Endothelial cell of umbilical vein (primary cell): ENCODE measurements at regions not wholly inside any gene's neighbourhood (a gene's known extent, or its start where the extent isn't known, plus 50 kb on each side); places are given as distances from the start of the nearest gene placed in this dataset.

Experiments used
- BruUV-seq: library from RNA; stranded (reverse); fragments of 400-500 nt; replicated peaks from 2 replicates; lab custom pipeline; 2021; lab: Mats Ljungman, UMichigan
- CTCF ChIA-PET: fragments of 300-600, 350-600 bp; sonication (Branson Sonifier 250); formaldehyde crosslinking; loops from one replicate; lab custom pipeline; 2021; ENCODE audit warnings: antibody characterized with exemption, inconsistent platforms; lab: Charles Lee
- POLR2A ChIA-PET: fragments of 300-600, 350-600 bp; sonication (Branson Sonifier 250); formaldehyde crosslinking; loops from one replicate; lab custom pipeline; 2021; ENCODE audit warnings: antibody characterized with exemption, inconsistent platforms; lab: Charles Lee
- DNase-seq: peaks from one replicate; pipeline ENCODE4 v3.0.0-alpha.2; 2011; ENCODE audit warnings: low read depth, low spot score
- FAIRE-seq: peaks from 2 replicates; lab custom pipeline; 2011; peaks lifted over from hg19 to GRCh38; lab: Jason Lieb, UNC
- H2AFZ ChIP-seq: 2 replicates; pipeline ENCODE4 v1.6.0; 2012; ENCODE audit warnings: low read depth, low read length, control low read depth, inconsistent platforms
- H3K27ac ChIP-seq: 2 replicates; pipeline ENCODE4 v1.5.1; 2011; ENCODE audit warnings: low read depth, mild to moderate bottlenecking, control low read depth, low read length, moderate library complexity; ENCODE audit not compliant: insufficient read depth
- H3K27me3 ChIP-seq, 2 experiments: 2 replicates each; pipeline versions ENCODE4 v1.6.0 to v1.6.1; 2011; ENCODE audit warnings: low read length in 2 of 2, mixed read lengths in 1 of 2; ENCODE audit not compliant: control insufficient read depth in 2 of 2, insufficient read depth in 2 of 2
- H3K36me3 ChIP-seq, 2 experiments: 2 replicates in 1 of 2; 3 replicates in 1 of 2; pipeline ENCODE4 v1.5.1; 2011; ENCODE audit warnings: low read length in 2 of 2, mild to moderate bottlenecking in 1 of 2, moderate library complexity in 1 of 2; ENCODE audit not compliant: control insufficient read depth in 2 of 2, insufficient read depth in 2 of 2; ENCODE audit errors: extremely low read depth in 1 of 2
- H3K4me1 ChIP-seq: 3 replicates; pipeline ENCODE4 v1.5.1; 2011; ENCODE audit warnings: mild to moderate bottlenecking, low read length; ENCODE audit not compliant: control insufficient read depth, insufficient read depth; ENCODE audit errors: extremely low read depth
- H3K4me2 ChIP-seq: 2 replicates; pipeline ENCODE4 v1.6.1; 2011; ENCODE audit warnings: low read length, control low read depth, mixed read lengths; ENCODE audit not compliant: insufficient read depth
- H3K4me3 ChIP-seq, 3 experiments: fragments of 200-600 bp in 1 of 3; sonication (generic), shearing (Covaris generic) in 1 of 3; replicated peaks in 1 of 3; 2 replicates each; pipeline ENCODE4 v1.5.1; 2011 to 2016; ENCODE audit warnings: control low read depth in 3 of 3, low read length in 3 of 3, mild to moderate bottlenecking in 2 of 3, inconsistent platforms in 1 of 3, low read depth in 1 of 3, moderate library complexity in 1 of 3; ENCODE audit not compliant: insufficient read depth in 1 of 3
- H3K79me2 ChIP-seq: 2 replicates; pipeline ENCODE4 v1.6.0; 2012; ENCODE audit warnings: low read length, inconsistent platforms; ENCODE audit not compliant: control insufficient read depth, insufficient read depth
- H3K9ac ChIP-seq: replicated peaks from 2 replicates; pipeline ENCODE3; 2011; ENCODE audit warnings: low read length, control low read depth; ENCODE audit not compliant: insufficient read depth; ENCODE audit errors: extremely low read depth
- H3K9me1 ChIP-seq: replicated peaks from 3 replicates; pipeline ENCODE4 v1.6.0; 2011; ENCODE audit warnings: mild to moderate bottlenecking, low read length; ENCODE audit not compliant: control insufficient read depth, insufficient read depth; ENCODE audit errors: extremely low read depth
- H3K9me3 ChIP-seq: replicated peaks from 2 replicates; pipeline ENCODE4 v1.5.1; 2012; ENCODE audit warnings: low read length, inconsistent platforms; ENCODE audit not compliant: control insufficient read depth, insufficient read depth
- H4K20me1 ChIP-seq: replicated peaks from 2 replicates; pipeline ENCODE3; 2011; ENCODE audit warnings: mild to moderate bottlenecking, low read length; ENCODE audit not compliant: control insufficient read depth, insufficient read depth; ENCODE audit errors: extremely low read depth
- EZH2 ChIP-seq: IDR thresholded peaks from 2 replicates; pipeline ENCODE4 v1.6.1; 2012; ENCODE audit warnings: borderline replicate concordance, low read depth, mild to moderate bottlenecking, moderate library complexity, low read length, inconsistent platforms; ENCODE audit not compliant: severe bottlenecking
- FOS ChIP-seq: IDR thresholded peaks from 2 replicates; pipeline ENCODE4 v1.6.1; 2011; ENCODE audit warnings: mild to moderate bottlenecking, low read length, moderate library complexity, borderline replicate concordance; ENCODE audit not compliant: insufficient read depth
- GATA2 ChIP-seq: IDR thresholded peaks from 2 replicates; pipeline ENCODE4 v1.7.0; 2011; ENCODE audit warnings: low read depth, mild to moderate bottlenecking, moderate library complexity, mixed read lengths, low read length; ENCODE audit not compliant: insufficient read length, insufficient read depth
- JUN ChIP-seq: IDR thresholded peaks from 2 replicates; pipeline ENCODE4 v1.6.1; 2011; ENCODE audit warnings: borderline replicate concordance, low read depth; ENCODE audit not compliant: insufficient read length, insufficient read depth
- MYC ChIP-seq: IDR thresholded peaks from one replicate; pipeline ENCODE4 v1.6.1; 2011; ENCODE audit warnings: mild to moderate bottlenecking, low read depth, low read length
- POLR2A ChIP-seq: IDR thresholded peaks from 2 replicates; pipeline ENCODE4 v1.6.1; 2012; ENCODE audit warnings: low read depth, mild to moderate bottlenecking, control low read depth, low read length
- POLR2AphosphoS5 ChIP-seq: IDR thresholded peaks from 2 replicates; pipeline ENCODE4 v1.6.1; 2012; ENCODE audit warnings: low read depth, mild to moderate bottlenecking, control low read depth, low read length, moderate library complexity; ENCODE audit not compliant: insufficient read depth
- dilution Hi-C: fragments of 300-500 bp; cut with MboI; formaldehyde crosslinking; loops from one replicate; pipeline ENCODE4 v1.15.0; 2019; ENCODE audit warnings: low sequenced_read_pairs; ENCODE audit not compliant: extremely low pct_ligation_motif_present
- intact Hi-C: fragments of 100-400 bp; cut with micrococcal nuclease; formaldehyde crosslinking; loops from one replicate; pipeline ENCODE4 v1.10.0; 2022
- TF ChIP-seq, protein P1 (sequence below): IDR thresholded peaks from 2 replicates; pipeline ENCODE4 v1.6.1; 2011; ENCODE audit not compliant: insufficient read depth, insufficient read length
- TF ChIP-seq, protein P2 (sequence below), 2 donors: IDR thresholded peaks; 1 replicate in 1 of 2; 2 replicates in 1 of 2; pipeline ENCODE4 v1.5.1; 2011; ENCODE audit warnings: low read length in 2 of 2, mild to moderate bottlenecking in 2 of 2, moderate library complexity in 2 of 2, control low read depth in 1 of 2, inconsistent platforms in 1 of 2, low read depth in 1 of 2; ENCODE audit not compliant: insufficient read depth in 1 of 2; ENCODE audit errors: extremely low read depth in 1 of 2

DNA sequence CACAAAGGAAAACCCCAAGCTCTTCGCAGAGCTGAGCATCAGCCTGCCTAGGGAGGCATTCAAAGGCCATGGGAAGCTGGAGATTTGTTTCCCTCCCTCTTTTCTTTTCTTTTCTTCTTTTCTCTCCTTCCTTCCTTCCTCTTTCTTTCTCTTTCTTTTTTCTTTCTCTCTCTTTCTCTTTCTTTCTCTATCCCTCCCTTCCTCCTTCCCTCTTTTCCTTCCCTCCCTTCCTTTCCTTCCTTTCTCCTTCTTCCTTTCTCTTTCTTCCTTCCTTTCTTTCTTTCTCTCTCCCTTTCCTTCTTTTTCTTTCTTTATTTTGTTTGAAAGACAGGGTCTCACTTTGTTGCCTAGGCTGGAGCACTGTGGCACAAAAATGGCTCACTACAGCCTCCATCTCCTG lies 168.4 kb upstream of the ARL4C start:
- Histone ChIP-seq H3K4me2 (no peak overlapping the region), H3K9me3 (no peaks in the 10 kb centered on the region), H3K4me3 (no peak overlapping the region), H2AFZ (no peak overlapping the region), H4K20me1 (no peaks in the 10 kb centered on the region), H3K9me1 (no peaks in the 10 kb centered on the region), H3K4me1 (peaks cover 15% of the 10 kb centered on the region), H3K79me2 (no peaks in the 10 kb centered on the region), H3K36me3 (no peaks in the 10 kb centered on the region), H3K9ac (no peak overlapping the region), H3K27ac (no peak overlapping the region), H3K27me3 (peaks cover 0 to 16% of the 10 kb centered on the region in 2 experiments)
- intact Hi-C loops: loop anchor here (5.0 kb wide), 1 partner anchor 38 kb away; no protein-coding TSS in a partner anchor
- TF ChIP-seq, protein P1, sequence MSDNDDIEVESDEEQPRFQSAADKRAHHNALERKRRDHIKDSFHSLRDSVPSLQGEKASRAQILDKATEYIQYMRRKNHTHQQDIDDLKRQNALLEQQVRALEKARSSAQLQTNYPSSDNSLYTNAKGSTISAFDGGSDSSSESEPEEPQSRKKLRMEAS: no peak
- TF ChIP-seq FOS: no peak
- no peak for TF ChIP-seq EZH2
- TF ChIP-seq MYC: no peak
- no peak for TF ChIP-seq JUN
- TF ChIP-seq, protein P2, sequence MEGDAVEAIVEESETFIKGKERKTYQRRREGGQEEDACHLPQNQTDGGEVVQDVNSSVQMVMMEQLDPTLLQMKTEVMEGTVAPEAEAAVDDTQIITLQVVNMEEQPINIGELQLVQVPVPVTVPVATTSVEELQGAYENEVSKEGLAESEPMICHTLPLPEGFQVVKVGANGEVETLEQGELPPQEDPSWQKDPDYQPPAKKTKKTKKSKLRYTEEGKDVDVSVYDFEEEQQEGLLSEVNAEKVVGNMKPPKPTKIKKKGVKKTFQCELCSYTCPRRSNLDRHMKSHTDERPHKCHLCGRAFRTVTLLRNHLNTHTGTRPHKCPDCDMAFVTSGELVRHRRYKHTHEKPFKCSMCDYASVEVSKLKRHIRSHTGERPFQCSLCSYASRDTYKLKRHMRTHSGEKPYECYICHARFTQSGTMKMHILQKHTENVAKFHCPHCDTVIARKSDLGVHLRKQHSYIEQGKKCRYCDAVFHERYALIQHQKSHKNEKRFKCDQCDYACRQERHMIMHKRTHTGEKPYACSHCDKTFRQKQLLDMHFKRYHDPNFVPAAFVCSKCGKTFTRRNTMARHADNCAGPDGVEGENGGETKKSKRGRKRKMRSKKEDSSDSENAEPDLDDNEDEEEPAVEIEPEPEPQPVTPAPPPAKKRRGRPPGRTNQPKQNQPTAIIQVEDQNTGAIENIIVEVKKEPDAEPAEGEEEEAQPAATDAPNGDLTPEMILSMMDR (IDR thresholded peaks at IDR 0.05; ENCODE audit: extremely low read depth in 1 of 2, insufficient read depth in 1 of 2, low read depth in 1 of 2, low read length in 2 of 2): no peak
- TF ChIP-seq GATA2: no peak
- no peak for TF ChIP-seq POLR2A
- no peak for TF ChIP-seq POLR2AphosphoS5
- DNase-seq (no peak), FAIRE-seq (no peak)
- POLR2A ChIA-PET: no interaction called here
- no TSS peak for BruUV-seq
- dilution Hi-C loops: no loop called here
- CTCF ChIA-PET: no interaction called here
